Fibroblast of lung (primary cell): ENCODE measurements at regions not wholly inside any gene's neighbourhood (a gene's known extent, or its start where the extent isn't known, plus 50 kb on each side); places are given as distances from the start of the nearest gene placed in this dataset.

ENCODE experiments used
- DNase-seq, 2 donors: peaks; one replicate each; pipeline versions ENCODE4 v3.0.0 to v3.0.0-alpha.2; 2010; ENCODE audit warnings: low read depth in 2 of 2
- H2AFZ ChIP-seq: 2 replicates; pipeline ENCODE4 v1.5.1; 2012; ENCODE audit warnings: low read length, control low read depth, inconsistent platforms
- H3K27ac ChIP-seq: 2 replicates; pipeline ENCODE4 v1.5.1; 2011; ENCODE audit warnings: low read length, control low read depth; ENCODE audit not compliant: insufficient read depth
- H3K27me3 ChIP-seq: 2 replicates; pipeline ENCODE4 v1.5.1; 2011; ENCODE audit warnings: mild to moderate bottlenecking, low read length; ENCODE audit not compliant: control insufficient read depth, insufficient read depth
- H3K36me3 ChIP-seq: 2 replicates; pipeline ENCODE4 v1.5.1; 2011; ENCODE audit warnings: low read length; ENCODE audit not compliant: control insufficient read depth, insufficient read depth
- H3K4me1 ChIP-seq: 2 replicates; pipeline ENCODE4 v1.5.1; 2011; ENCODE audit warnings: low read length; ENCODE audit not compliant: control insufficient read depth, insufficient read depth; ENCODE audit errors: extremely low read depth
- H3K4me2 ChIP-seq: 2 replicates; pipeline ENCODE4 v1.5.1; 2011; ENCODE audit warnings: low read length, control low read depth; ENCODE audit not compliant: insufficient read depth; ENCODE audit errors: extremely low read depth
- H3K4me3 ChIP-seq, 4 experiments: fragments of 200-600 bp in 1 of 4; sonication (generic) in 1 of 4; replicated peaks in 1 of 4; 2 replicates each; pipeline ENCODE4 v1.5.1; 2011 to 2016; ENCODE audit warnings: low read length in 4 of 4, low read depth in 3 of 4, mild to moderate bottlenecking in 3 of 4, control low read depth in 2 of 4, inconsistent platforms in 1 of 4, mixed read lengths in 1 of 4; ENCODE audit not compliant: insufficient read depth in 1 of 4; ENCODE audit errors: control extremely low read depth in 1 of 4
- H3K79me2 ChIP-seq: 2 replicates; pipeline ENCODE4 v1.5.1; 2012; ENCODE audit warnings: mild to moderate bottlenecking, low read length, inconsistent platforms; ENCODE audit not compliant: control insufficient read depth, insufficient read depth
- H3K9ac ChIP-seq: 2 replicates; pipeline ENCODE4 v1.5.1; 2011; ENCODE audit warnings: mild to moderate bottlenecking, low read length, control low read depth; ENCODE audit not compliant: insufficient read depth
- H3K9me3 ChIP-seq: 2 replicates; pipeline ENCODE4 v1.5.1; 2012; ENCODE audit warnings: low read depth, low read length; ENCODE audit not compliant: control insufficient read depth, insufficient read depth
- H4K20me1 ChIP-seq: 2 replicates; pipeline ENCODE4 v1.5.1; 2011; ENCODE audit warnings: low read length; ENCODE audit not compliant: control insufficient read depth, insufficient read depth; ENCODE audit errors: extremely low read depth
- CTCF ChIP-seq, 2 donors: IDR thresholded peaks in 1 of 2; conservative IDR thresholded peaks in 1 of 2; 1 replicate in 1 of 2; 2 replicates in 1 of 2; pipeline ENCODE4 v1.5.1; 2011 to 2012; ENCODE audit warnings: low read length in 2 of 2, control low read depth in 1 of 2, inconsistent platforms in 1 of 2, low read depth in 1 of 2, mild to moderate bottlenecking in 1 of 2
- EZH2 ChIP-seq: IDR thresholded peaks from 2 replicates; pipeline ENCODE4 v1.5.1; 2012; ENCODE audit warnings: low read length, control low read depth, mild to moderate bottlenecking; ENCODE audit errors: missing control alignments

GRCh38 chr17:5892921-5893675 lies 177.1 kb upstream of the WSCD1 start:
- no peaks in the 10 kb centered on the region for H3K27me3 ChIP-seq
- H2AFZ ChIP-seq, result no peak overlapping the region
- H3K27ac ChIP-seq, result no peak overlapping the region
- no peaks in the 10 kb centered on the region for H3K36me3 ChIP-seq
- H3K4me1 ChIP-seq, result no peaks in the 10 kb centered on the region
- H3K79me2 ChIP-seq, result no peaks in the 10 kb centered on the region
- no peak for DNase-seq
- no peaks in the 10 kb centered on the region for H3K9me3 ChIP-seq
- no peak overlapping the region for H3K4me2 ChIP-seq
- H3K9ac ChIP-seq, result no peak overlapping the region
- TF ChIP-seq EZH2 (no peak), CTCF (conservative IDR thresholded peaks at IDR 0.05 in 1 of 2, IDR thresholded peaks at IDR 0.05 in 1 of 2; ENCODE audit: low read depth in 1 of 2, low read length in 2 of 2) (no peak)
- H4K20me1 ChIP-seq, result no peaks in the 10 kb centered on the region
- no peak overlapping the region for H3K4me3 ChIP-seq

- H3K36me3 ChIP-seq, result no peaks in the 10 kb centered on the region
- H3K4me1 ChIP-seq, result no peaks in the 10 kb centered on the region
- H2AFZ ChIP-seq, result no peak overlapping the region
- H3K4me2 ChIP-seq, result no peak overlapping the region
- TF ChIP-seq CTCF (conservative IDR thresholded peaks at IDR 0.05 in 1 of 2, IDR thresholded peaks at IDR 0.05 in 1 of 2; ENCODE audit: low read depth in 1 of 2, low read length in 2 of 2) (no peak), EZH2 (no peak)
- no peak for DNase-seq
- no peaks in the 10 kb centered on the region for H4K20me1 ChIP-seq
- H3K9me3 ChIP-seq, result no peaks in the 10 kb centered on the region
- H3K79me2 ChIP-seq, result no peaks in the 10 kb centered on the region
- H3K4me3 ChIP-seq, result no peak overlapping the region
- no peaks in the 10 kb centered on the region for H3K27me3 ChIP-seq
- H3K27ac ChIP-seq, result no peak overlapping the region
- H3K9ac ChIP-seq, result no peak overlapping the region
Measured at GRCh38 chr17:5893741-5894140, 176.4 kb upstream of the WSCD1 start.

- Histone ChIP-seq H3K79me2 (no peaks in the 10 kb centered on the region), H3K27me3 (no peaks in the 10 kb centered on the region), H4K20me1 (no peaks in the 10 kb centered on the region), H3K9me3 (no peaks in the 10 kb centered on the region), H3K4me3 (no peak overlapping the region), H3K9ac (no peak overlapping the region), H3K4me2 (no peak overlapping the region), H2AFZ (no peak overlapping the region), H3K36me3 (no peaks in the 10 kb centered on the region), H3K27ac (no peak overlapping the region), H3K4me1 (no peaks in the 10 kb centered on the region)
- no peak for DNase-seq
- TF ChIP-seq CTCF (conservative IDR thresholded peaks at IDR 0.05 in 1 of 2, IDR thresholded peaks at IDR 0.05 in 1 of 2; ENCODE audit: low read depth in 1 of 2, low read length in 2 of 2) (no peak), EZH2 (no peak)
Measured at GRCh38 chr17:5895276-5895675, 174.9 kb upstream of the WSCD1 start.
